HEK293 (cell line): ENCODE measurements at regions not wholly inside any gene's neighbourhood (a gene's known extent, or its start where the extent isn't known, plus 50 kb on each side); places are given as distances from the start of the nearest gene placed in this dataset.

Experiments
- CTCF ChIP-seq: fragments of 450-650 bp; formaldehyde crosslinking; IDR thresholded peaks from 2 replicates; pipeline ENCODE4 v1.5.1; 2016; ENCODE audit warnings: missing biosample characterization, missing genetic modification characterization
- PATZ1 ChIP-seq: fragments of 450-650 bp; formaldehyde crosslinking; IDR thresholded peaks from 2 replicates; pipeline ENCODE4 v1.5.1; 2016; ENCODE audit warnings: missing biosample characterization, missing genetic modification characterization
- PRDM4 ChIP-seq: fragments of 450-650 bp; formaldehyde crosslinking; IDR thresholded peaks from 2 replicates; pipeline ENCODE4 v1.5.1; 2017; ENCODE audit warnings: missing biosample characterization, missing genetic modification characterization
- TSHZ1 ChIP-seq: fragments of 450-650 bp; formaldehyde crosslinking; IDR thresholded peaks from 2 replicates; pipeline ENCODE4 v1.5.1; 2016; ENCODE audit warnings: missing biosample characterization, missing genetic modification characterization, borderline replicate concordance
- YY1 ChIP-seq: fragments of 450-650 bp; formaldehyde crosslinking; IDR thresholded peaks from 2 replicates; pipeline ENCODE4 v1.5.1; 2018; ENCODE audit warnings: missing biosample characterization, missing genetic modification characterization
- ZBTB44 ChIP-seq: fragments of 450-650 bp; IDR thresholded peaks from 2 replicates; pipeline ENCODE4 v1.5.1; 2018; ENCODE audit warnings: missing biosample characterization, mild to moderate bottlenecking, missing genetic modification characterization
- ZNF274 ChIP-seq, 2 experiments: fragments of 200-500 bp in 1 of 2; fragments of 450-650 bp in 1 of 2; sonication (Bioruptor generic) in 1 of 2; formaldehyde crosslinking in 1 of 2; IDR thresholded peaks; 2 replicates each; pipeline versions ENCODE4 v1.5.1 to v1.6.1; 2014 to 2016; ENCODE audit warnings: borderline replicate concordance in 1 of 2, inconsistent platforms in 1 of 2, low read length in 1 of 2, missing biosample characterization in 1 of 2, missing genetic modification characterization in 1 of 2
- ZNF311 ChIP-seq: fragments of 450-650 bp; formaldehyde crosslinking; IDR thresholded peaks from 2 replicates; pipeline ENCODE4 v1.5.1; 2017; ENCODE audit warnings: missing biosample characterization, missing genetic modification characterization, borderline replicate concordance
- ZNF324 ChIP-seq: fragments of 450-650 bp; formaldehyde crosslinking; IDR thresholded peaks from 2 replicates; pipeline ENCODE4 v1.5.1; 2016; ENCODE audit warnings: missing biosample characterization, missing genetic modification characterization
- ZNF416 ChIP-seq: fragments of 450-650 bp; formaldehyde crosslinking; IDR thresholded peaks from 2 replicates; pipeline ENCODE4 v1.5.1; 2016; ENCODE audit warnings: missing biosample characterization, missing genetic modification characterization
- ZNF488 ChIP-seq: fragments of 450-650 bp; formaldehyde crosslinking; IDR thresholded peaks from 2 replicates; pipeline ENCODE4 v1.5.1; 2016; ENCODE audit warnings: missing biosample characterization, missing genetic modification characterization
- ZNF621 ChIP-seq: fragments of 450-650 bp; formaldehyde crosslinking; IDR thresholded peaks from 2 replicates; pipeline ENCODE4 v1.5.1; 2017; ENCODE audit warnings: missing biosample characterization, missing genetic modification characterization
- ZNF792 ChIP-seq: fragments of 450-650 bp; formaldehyde crosslinking; IDR thresholded peaks from 2 replicates; pipeline ENCODE4 v1.5.1; 2016; ENCODE audit warnings: missing biosample characterization, missing genetic modification characterization

- TF ChIP-seq ZNF792 (no peak), CTCF (no peak), ZNF324 (tag by site-specific recombination) (no peak), PRDM4 (tag by site-specific recombination) (no peak), ZNF488 (tag by site-specific recombination) (no peak), ZNF311 (tag by site-specific recombination) (no peak), ZNF274 (IDR thresholded peaks at IDR 0.05; ENCODE audit: low read length) (no peak), ZNF274 (tag by site-specific recombination; IDR thresholded peaks at IDR 0.05; ENCODE audit: borderline replicate concordance) (no peak), PATZ1 (tag by site-specific recombination) (no peak), ZNF621 (no peak), ZNF416 (no peak), YY1 (no peak), ZBTB44 (tag by site-specific recombination) (no peak), TSHZ1 (tag by site-specific recombination) (no peak)
Observed at GRCh38 chr2:134193006-134193405, 60.9 kb upstream of the MGAT5 start.
